ENCODE measurements at regions not wholly inside any gene's neighbourhood (a gene's known extent, or its start where the extent isn't known, plus 50 kb on each side); places are given as distances from the start of the nearest gene placed in this dataset.

GRCh38 chr5:29662876-29663275 lies 1530.6 kb upstream of the CDH6 start:
- H3K4me3 ChIP-seq (ENCODE audit: low read depth, low read length) = no peak overlapping the region
- no peak for TF ChIP-seq CTCF (IDR thresholded peaks at IDR 0.05; ENCODE audit: low read depth, low read length)

DNA sequence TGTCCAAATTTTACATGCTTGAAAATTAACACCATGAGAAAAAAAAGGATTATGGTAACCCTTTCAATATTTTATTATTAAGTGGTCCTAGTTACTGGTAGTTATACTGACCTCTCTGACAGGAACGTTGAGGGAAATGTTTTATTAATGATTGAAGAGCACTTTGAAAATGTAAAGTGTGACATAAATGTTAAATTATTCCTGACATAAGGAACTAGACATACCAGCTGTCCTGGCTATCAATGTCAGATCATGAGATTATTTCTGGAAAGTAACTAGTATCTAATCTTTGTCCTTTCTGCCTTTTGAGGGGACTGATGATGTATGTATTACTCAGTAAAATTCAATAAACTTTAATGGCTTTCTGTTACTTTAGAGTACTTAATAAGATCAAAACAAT lies 1538.5 kb upstream of the CDH6 start:
- H3K4me3 ChIP-seq (ENCODE audit: low read depth, low read length) = no peak overlapping the region
- TF ChIP-seq CTCF (IDR thresholded peaks at IDR 0.05; ENCODE audit: low read depth, low read length) = no peak

- no peak for TF ChIP-seq CTCF (IDR thresholded peaks at IDR 0.05; ENCODE audit: low read depth, low read length)
Measured at GRCh38 chr5:29649321-29649720, 1544.2 kb upstream of the CDH6 start.

GRCh38 chr5:29642601-29643000 lies 1550.9 kb upstream of the CDH6 start:
- TF ChIP-seq CTCF (IDR thresholded peaks at IDR 0.05; ENCODE audit: low read depth, low read length) = no peak

More at GRCh38 chr5:29649321-29649720, 1544.2 kb upstream of the CDH6 start:
- H3K4me3 ChIP-seq (ENCODE audit: low read depth, low read length) = no peak overlapping the region

GRCh38 chr5:29614206-29614605 lies 1579.3 kb upstream of the CDH6 start:
- TF ChIP-seq CTCF (IDR thresholded peaks at IDR 0.05; ENCODE audit: low read depth, low read length) = no peak
- H3K4me3 ChIP-seq (ENCODE audit: low read depth, low read length) = no peak overlapping the region

More at GRCh38 chr5:29642601-29643000, 1550.9 kb upstream of the CDH6 start:
- no peak overlapping the region for H3K4me3 ChIP-seq (ENCODE audit: low read depth, low read length)

GRCh38 chr5:29588236-29588635 lies 1605.2 kb upstream of the CDH6 start:
- no peak overlapping the region for H3K4me3 ChIP-seq (ENCODE audit: low read depth, low read length)
- TF ChIP-seq CTCF (IDR thresholded peaks at IDR 0.05; ENCODE audit: low read depth, low read length) = no peak

GRCh38 chr5:29587832-29588231 lies 1605.7 kb upstream of the CDH6 start:
- TF ChIP-seq CTCF (IDR thresholded peaks at IDR 0.05; ENCODE audit: low read depth, low read length) = no peak
- no peak overlapping the region for H3K4me3 ChIP-seq (ENCODE audit: low read depth, low read length)

Data from WI38 (cell line).